ENCODE measurements at regions not wholly inside any gene's neighbourhood (a gene's known extent, or its start where the extent isn't known, plus 50 kb on each side); places are given as distances from the start of the nearest gene placed in this dataset.
"Not testable (repeated sequence)": the region's sequence is repeated elsewhere in the genome, so short reads cannot be mapped to it uniquely, and the experiment has no call there.

DNA sequence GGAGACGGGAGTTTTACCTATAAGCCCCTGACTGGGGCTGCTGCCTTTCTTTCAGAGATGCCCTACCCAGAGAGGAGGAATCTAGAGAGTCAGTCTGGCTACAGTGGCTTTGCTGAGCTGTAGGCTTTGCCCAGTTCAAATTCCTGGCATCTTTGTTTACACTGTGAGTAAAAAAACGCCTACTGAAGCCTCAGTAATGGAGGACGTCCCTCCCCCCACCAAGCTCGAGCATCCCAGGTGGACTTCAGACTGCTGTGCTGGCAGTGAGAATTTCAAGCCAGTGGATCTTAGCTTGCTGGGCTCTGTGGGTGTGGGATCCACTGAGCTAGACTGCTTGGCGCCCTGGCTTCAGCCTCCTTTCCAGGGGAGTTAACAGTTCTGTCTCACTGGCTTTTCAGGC, 237.1 kb upstream of the NT5E start:
- not testable (repeated sequence) for H3K4me2 ChIP-seq (ENCODE audit: low read length); H3K79me2 ChIP-seq (ENCODE audit: insufficient read depth, low read length); FAIRE-seq; H3K27me3 ChIP-seq (ENCODE audit: insufficient read depth, low read length); H3K36me3 ChIP-seq (ENCODE audit: insufficient read depth, low read length); H3K9ac ChIP-seq (ENCODE audit: low read length); H3K36me3 Mint-ChIP-seq (ENCODE audit: low read depth, unreplicated experiment); H3K4me3 Mint-ChIP-seq (ENCODE audit: unreplicated experiment); H4K20me1 ChIP-seq (ENCODE audit: insufficient read depth, low read length); H3K27ac ChIP-seq (ENCODE audit: low read depth, low read length); H3K4me1 Mint-ChIP-seq (ENCODE audit: low read depth, unreplicated experiment); DNase-seq (ENCODE audit: low read depth); H2AFZ ChIP-seq (ENCODE audit: low read depth, low read length); H3K4me1 ChIP-seq (ENCODE audit: insufficient read depth, low read length); H3K27me3 Mint-ChIP-seq (ENCODE audit: low read depth, unreplicated experiment); H3K4me3 ChIP-seq (ENCODE audit: insufficient read depth, low read depth, low read length); H3K9me3 ChIP-seq (ENCODE audit: insufficient read depth, low read depth, low read length); H3K27ac Mint-ChIP-seq (ENCODE audit: unreplicated experiment)
- peaks cover 17% of the 10 kb centered on the region for H3K9me3 Mint-ChIP-seq (ENCODE audit: unreplicated experiment)

DNA sequence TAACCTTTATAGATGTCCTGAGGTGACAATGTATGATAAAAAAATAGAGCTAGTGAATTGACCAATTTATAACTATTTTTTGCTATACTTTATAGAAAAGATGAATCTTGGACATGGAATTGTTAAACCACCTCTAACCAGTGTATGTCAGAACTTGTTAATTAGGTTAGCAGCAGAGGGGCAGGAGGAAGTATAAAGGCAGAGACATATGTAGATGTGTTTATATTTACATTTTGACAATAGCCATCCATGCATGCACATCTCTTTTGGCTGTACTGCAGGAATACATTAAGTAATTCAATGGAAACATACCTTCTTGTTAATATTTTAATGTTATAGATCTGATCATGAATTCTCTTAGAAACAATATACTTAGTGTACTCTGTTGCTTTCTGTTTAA, 254.6 kb upstream of the NT5E start:
- H3K27ac ChIP-seq (ENCODE audit: low read depth, low read length) = no peak overlapping the region
- H3K79me2 ChIP-seq (ENCODE audit: insufficient read depth, low read length) = no peaks in the 10 kb centered on the region
- H4K20me1 ChIP-seq (ENCODE audit: insufficient read depth, low read length) = no peaks in the 10 kb centered on the region
- no peaks in the 10 kb centered on the region for H3K36me3 Mint-ChIP-seq (ENCODE audit: low read depth, unreplicated experiment)
- H3K27ac Mint-ChIP-seq (ENCODE audit: unreplicated experiment) = no peak overlapping the region
- TF ChIP-seq EZH2 (IDR thresholded peaks at IDR 0.05; ENCODE audit: insufficient read depth, low read length) = no peak
- TF ChIP-seq, protein P1, sequence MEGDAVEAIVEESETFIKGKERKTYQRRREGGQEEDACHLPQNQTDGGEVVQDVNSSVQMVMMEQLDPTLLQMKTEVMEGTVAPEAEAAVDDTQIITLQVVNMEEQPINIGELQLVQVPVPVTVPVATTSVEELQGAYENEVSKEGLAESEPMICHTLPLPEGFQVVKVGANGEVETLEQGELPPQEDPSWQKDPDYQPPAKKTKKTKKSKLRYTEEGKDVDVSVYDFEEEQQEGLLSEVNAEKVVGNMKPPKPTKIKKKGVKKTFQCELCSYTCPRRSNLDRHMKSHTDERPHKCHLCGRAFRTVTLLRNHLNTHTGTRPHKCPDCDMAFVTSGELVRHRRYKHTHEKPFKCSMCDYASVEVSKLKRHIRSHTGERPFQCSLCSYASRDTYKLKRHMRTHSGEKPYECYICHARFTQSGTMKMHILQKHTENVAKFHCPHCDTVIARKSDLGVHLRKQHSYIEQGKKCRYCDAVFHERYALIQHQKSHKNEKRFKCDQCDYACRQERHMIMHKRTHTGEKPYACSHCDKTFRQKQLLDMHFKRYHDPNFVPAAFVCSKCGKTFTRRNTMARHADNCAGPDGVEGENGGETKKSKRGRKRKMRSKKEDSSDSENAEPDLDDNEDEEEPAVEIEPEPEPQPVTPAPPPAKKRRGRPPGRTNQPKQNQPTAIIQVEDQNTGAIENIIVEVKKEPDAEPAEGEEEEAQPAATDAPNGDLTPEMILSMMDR (IDR thresholded peaks at IDR 0.05; ENCODE audit: insufficient read depth, low read depth, low read length) = no peak
- H3K4me1 ChIP-seq (ENCODE audit: insufficient read depth, low read length) = peaks cover 4% of the 10 kb centered on the region
- DNase-seq (ENCODE audit: low read depth) = no peak
- H3K9ac ChIP-seq (ENCODE audit: low read length) = no peak overlapping the region
- no peaks in the 10 kb centered on the region for H3K27me3 ChIP-seq (ENCODE audit: insufficient read depth, low read length)
- no peaks in the 10 kb centered on the region for H3K36me3 ChIP-seq (ENCODE audit: insufficient read depth, low read length)
- H2AFZ ChIP-seq (ENCODE audit: low read depth, low read length) = no peak overlapping the region
- no peak overlapping the region for H3K4me2 ChIP-seq (ENCODE audit: low read length)
- peaks cover 13% of the 10 kb centered on the region for H3K4me1 Mint-ChIP-seq (ENCODE audit: low read depth, unreplicated experiment)
- no peaks in the 10 kb centered on the region for H3K9me3 ChIP-seq (ENCODE audit: insufficient read depth, low read depth, low read length)
- no peak overlapping the region for H3K4me3 ChIP-seq (ENCODE audit: insufficient read depth, low read depth, low read length)
- H3K27me3 Mint-ChIP-seq (ENCODE audit: low read depth, unreplicated experiment) = no peaks in the 10 kb centered on the region
- H3K9me3 Mint-ChIP-seq (ENCODE audit: unreplicated experiment) = no peaks in the 10 kb centered on the region
- no peak for FAIRE-seq
- no peak overlapping the region for H3K4me3 Mint-ChIP-seq (ENCODE audit: unreplicated experiment)

DNA sequence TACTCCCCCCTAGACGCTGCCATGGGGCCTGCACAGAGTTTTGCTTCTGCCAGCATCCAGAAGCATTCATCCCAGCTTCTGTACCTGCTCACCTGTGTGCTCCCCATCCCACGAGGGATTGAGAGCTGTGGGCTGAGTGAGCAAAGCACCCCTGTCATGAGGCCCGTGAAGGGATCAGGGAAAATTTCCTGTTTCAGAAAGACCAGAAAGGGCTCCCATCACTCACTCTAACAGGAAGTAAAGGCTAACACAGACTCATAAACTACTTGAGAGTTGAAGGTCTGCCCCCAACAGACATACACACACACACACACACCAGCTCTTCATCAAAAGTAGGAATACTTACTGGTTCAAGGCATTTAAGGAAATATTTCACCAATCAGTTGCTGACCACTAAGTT, 256.5 kb upstream of the NT5E start:
- Histone ChIP-seq H3K79me2 (ENCODE audit: insufficient read depth, low read length) (no peaks in the 10 kb centered on the region), H3K9ac (ENCODE audit: low read length) (no peak overlapping the region), H3K4me3 (ENCODE audit: insufficient read depth, low read depth, low read length) (no peak overlapping the region), H4K20me1 (ENCODE audit: insufficient read depth, low read length) (no peaks in the 10 kb centered on the region), H3K36me3 (ENCODE audit: insufficient read depth, low read length) (no peaks in the 10 kb centered on the region), H3K4me1 (ENCODE audit: insufficient read depth, low read length) (peaks cover 4% of the 10 kb centered on the region), H3K27me3 (ENCODE audit: insufficient read depth, low read length) (no peaks in the 10 kb centered on the region), H3K4me2 (ENCODE audit: low read length) (no peak overlapping the region), H3K9me3 (ENCODE audit: insufficient read depth, low read depth, low read length) (no peaks in the 10 kb centered on the region), H3K27ac (ENCODE audit: low read depth, low read length) (no peak overlapping the region), H2AFZ (ENCODE audit: low read depth, low read length) (no peak overlapping the region)
- DNase-seq (ENCODE audit: low read depth) (no peak), FAIRE-seq (no peak)
- TF ChIP-seq, protein P1 (IDR thresholded peaks at IDR 0.05; ENCODE audit: insufficient read depth, low read depth, low read length) = no peak
- TF ChIP-seq EZH2 (IDR thresholded peaks at IDR 0.05; ENCODE audit: insufficient read depth, low read length) = no peak
- peaks cover 13% of the 10 kb centered on the region for H3K4me1 Mint-ChIP-seq (ENCODE audit: low read depth, unreplicated experiment)
- no peak overlapping the region for H3K4me3 Mint-ChIP-seq (ENCODE audit: unreplicated experiment)
- H3K9me3 Mint-ChIP-seq (ENCODE audit: unreplicated experiment) = peaks cover 4% of the 10 kb centered on the region
- H3K27me3 Mint-ChIP-seq (ENCODE audit: low read depth, unreplicated experiment) = no peaks in the 10 kb centered on the region
- no peaks in the 10 kb centered on the region for H3K36me3 Mint-ChIP-seq (ENCODE audit: low read depth, unreplicated experiment)
- H3K27ac Mint-ChIP-seq (ENCODE audit: unreplicated experiment) = no peak overlapping the region
